ENCODE measurements at regions not wholly inside any gene's neighbourhood (a gene's known extent, or its start where the extent isn't known, plus 50 kb on each side); places are given as distances from the start of the nearest gene placed in this dataset.

GRCh38 chr16:79728048-79728922 lies 127.7 kb upstream of the MAF start:
- DNase-seq: no peak

- DNase-seq: no peak
Observed at GRCh38 chr16:79726902-79727301, 126.4 kb upstream of the MAF start.

- no peak for DNase-seq
Observed at GRCh38 chr16:79725051-79725450, 124.5 kb upstream of the MAF start.

GRCh38 chr16:79723583-79724168 lies 123.1 kb upstream of the MAF start:
- no peak for DNase-seq

- no peak for DNase-seq
Observed at GRCh38 chr16:79721270-79721669, 120.7 kb upstream of the MAF start.

- no peak for DNase-seq
Observed at GRCh38 chr16:79717333-79718137, 117.0 kb upstream of the MAF start.

- no peak for DNase-seq
Observed at GRCh38 chr16:79716645-79717332, 116.3 kb upstream of the MAF start.

GRCh38 chr16:79715061-79715460 lies 114.5 kb upstream of the MAF start:
- DNase-seq: no peak

GRCh38 chr16:79714440-79714839 lies 113.9 kb upstream of the MAF start:
- no peak for DNase-seq

- DNase-seq: no peak
Observed at GRCh38 chr16:79713609-79714309, 113.2 kb upstream of the MAF start.

GRCh38 chr16:79712276-79712675 lies 111.7 kb upstream of the MAF start:
- DNase-seq: no peak

- DNase-seq: no peak
Observed at GRCh38 chr16:79707876-79708275, 107.3 kb upstream of the MAF start.

GRCh38 chr16:79703066-79703465 lies 102.5 kb upstream of the MAF start:
- DNase-seq: no peak

GRCh38 chr16:79698341-79698753 lies 97.8 kb upstream of the MAF start:
- DNase-seq: no peak

- DNase-seq: no peak
Observed at GRCh38 chr16:79697562-79698112, 97.1 kb upstream of the MAF start.

- DNase-seq: no peak
Observed at GRCh38 chr16:79691007-79691406, 90.5 kb upstream of the MAF start.

GRCh38 chr16:79690159-79690558 lies 89.6 kb upstream of the MAF start:
- no peak for DNase-seq

- no peak for DNase-seq
Observed at GRCh38 chr16:79687249-79688130, 87.0 kb upstream of the MAF start.

GRCh38 chr16:79685871-79686270 lies 85.3 kb upstream of the MAF start:
- no peak for DNase-seq

- no peak for DNase-seq
Observed at GRCh38 chr16:79679334-79679733, 78.8 kb upstream of the MAF start.
